Iris pigment epithelial cell (primary cell): ENCODE measurements at regions not wholly inside any gene's neighbourhood (a gene's known extent, or its start where the extent isn't known, plus 50 kb on each side); places are given as distances from the start of the nearest gene placed in this dataset.

Source experiments
- DNase-seq: peaks from one replicate; pipeline ENCODE4 v3.0.0-alpha.2; 2011; ENCODE audit warnings: low read depth

GRCh38 chr18:68623342-68623741, 91.6 kb downstream of the TMX3 start:
- DNase-seq: peak; percentile 81

- DNase-seq: no peak
These were observed 103.6 kb downstream of the TMX3 start for GRCh38 chr18:68611311-68611710.

- DNase-seq: no peak
These were observed 105.9 kb downstream of the TMX3 start for GRCh38 chr18:68608851-68609490.

GRCh38 chr18:68607852-68608251, 107.1 kb downstream of the TMX3 start:
- DNase-seq: no peak

GRCh38 chr18:68604256-68604655, 110.7 kb downstream of the TMX3 start:
- DNase-seq: peak; percentile 35

GRCh38 chr18:68596016-68596415, 118.9 kb downstream of the TMX3 start:
- no peak for DNase-seq

- DNase-seq: no peak
These were observed 126.7 kb downstream of the TMX3 start for GRCh38 chr18:68588169-68588568.

- DNase-seq: no peak
These were observed 131.2 kb downstream of the TMX3 start for GRCh38 chr18:68583685-68584084.

- DNase-seq: no peak
These were observed 140.6 kb downstream of the TMX3 start for GRCh38 chr18:68574311-68574710.

GRCh38 chr18:68569936-68570335, 145.0 kb downstream of the TMX3 start:
- no peak for DNase-seq

GRCh38 chr18:68568364-68569155, 146.3 kb downstream of the TMX3 start:
- DNase-seq: no peak

- no peak for DNase-seq
These were observed 147.9 kb downstream of the TMX3 start for GRCh38 chr18:68566991-68567390.

GRCh38 chr18:68564961-68565360, 149.9 kb downstream of the TMX3 start:
- no peak for DNase-seq

GRCh38 chr18:68564351-68564750, 150.6 kb downstream of the TMX3 start:
- DNase-seq: no peak

- no peak for DNase-seq
These were observed 154.8 kb downstream of the TMX3 start for GRCh38 chr18:68560128-68560527.

- no peak for DNase-seq
These were observed 157.7 kb downstream of the TMX3 start for GRCh38 chr18:68557183-68557582.

- no peak for DNase-seq
These were observed 159.0 kb downstream of the TMX3 start for GRCh38 chr18:68555879-68556301.

- DNase-seq: peak; percentile 86
These were observed 165.7 kb downstream of the TMX3 start for GRCh38 chr18:68548904-68549870.

GRCh38 chr18:68543344-68543743, 171.6 kb downstream of the TMX3 start:
- DNase-seq: no peak

GRCh38 chr18:68542846-68543245, 172.1 kb downstream of the TMX3 start:
- no peak for DNase-seq

- DNase-seq: no peak
These were observed 181.3 kb downstream of the TMX3 start for GRCh38 chr18:68533641-68534040.

- peak; percentile 31 for DNase-seq
These were observed 182.5 kb downstream of the TMX3 start for GRCh38 chr18:68532328-68532885.
